B cell (primary cell): ENCODE measurements at regions not wholly inside any gene's neighbourhood (a gene's known extent, or its start where the extent isn't known, plus 50 kb on each side); places are given as distances from the start of the nearest gene placed in this dataset.

Experiments
- ATAC-seq: fragments of 200-7000 bp; cut with Tn5 transposase; one replicate; pipeline ENCODE4 v1.10.0; 2021; ENCODE audit warnings: low read depth, mild to moderate bottlenecking, moderate number of reproducible peaks, moderate library complexity
- CTCF ChIA-PET: fragments of 350-600 bp; sonication (Branson Sonifier 250); formaldehyde crosslinking; loops from one replicate; lab custom pipeline; 2021; ENCODE audit warnings: antibody characterized with exemption, inconsistent platforms; lab: Charles Lee
- POLR2A ChIA-PET: fragments of 350-600 bp; sonication (Branson Sonifier 250); formaldehyde crosslinking; loops from one replicate; lab custom pipeline; 2021; ENCODE audit warnings: antibody characterized with exemption; lab: Charles Lee
- DNase-seq: peaks from one replicate; pipeline ENCODE4 v3.0.0; 2013
- H2AFZ ChIP-seq: 2 replicates; pipeline ENCODE4 v1.6.1; 2012; ENCODE audit warnings: mild to moderate bottlenecking, low read depth, low read length; ENCODE audit not compliant: insufficient read depth, poor library complexity, severe bottlenecking
- H3K27ac ChIP-seq, 2 donors: 1 replicate in 1 of 2; 2 replicates in 1 of 2; pipeline ENCODE4 v1.5.1; 2012 to 2013; ENCODE audit warnings: low read length in 2 of 2, mild to moderate bottlenecking in 2 of 2, moderate library complexity in 1 of 2
- H3K27me3 ChIP-seq, 4 experiments: fragments of 200-600 bp in 1 of 4; sonication (generic) in 1 of 4; replicated peaks in 1 of 4; 1 replicate in 2 of 4; 2 replicates in 2 of 4; pipeline versions ENCODE4 v1.6.1 to v1.7.0; 2013 to 2016; ENCODE audit warnings: low read length in 3 of 4, mild to moderate bottlenecking in 2 of 4, mixed read lengths in 1 of 4, moderate library complexity in 1 of 4; ENCODE audit not compliant: insufficient read depth in 4 of 4, control insufficient read depth in 3 of 4; ENCODE audit errors: control extremely low read depth in 1 of 4
- H3K36me3 ChIP-seq, 2 experiments: replicated peaks in 1 of 2; 1 replicate in 1 of 2; 2 replicates in 1 of 2; pipeline versions ENCODE4 v1.6.1 to v1.7.1; 2013; ENCODE audit warnings: low read length in 1 of 2; ENCODE audit not compliant: insufficient read depth in 2 of 2, control insufficient read depth in 1 of 2; ENCODE audit errors: control extremely low read depth in 1 of 2, extremely low read depth in 1 of 2
- H3K4me1 ChIP-seq, 2 donors: fragments of 200-600 bp in 1 of 2; sonication (generic) in 1 of 2; 1 replicate in 1 of 2; 2 replicates in 1 of 2; pipeline versions ENCODE4 v1.5.1 to v1.6.1; 2013 to 2017; ENCODE audit warnings: low read length in 2 of 2; ENCODE audit not compliant: control insufficient read depth in 2 of 2, insufficient read depth in 2 of 2
- H3K4me2 ChIP-seq: replicated peaks from 2 replicates; pipeline ENCODE3; 2012; ENCODE audit warnings: mild to moderate bottlenecking, low read depth, low read length; ENCODE audit not compliant: poor library complexity, severe bottlenecking
- H3K4me3 ChIP-seq, 5 experiments: fragments of 200-600 bp in 1 of 5; sonication (generic) in 1 of 5; 1 replicate in 3 of 5; 2 replicates in 2 of 5; pipeline versions ENCODE4 v1.5.1 to v1.7.0; 2011 to 2016; ENCODE audit warnings: low read length in 4 of 5, mild to moderate bottlenecking in 4 of 5, low read depth in 2 of 5, control low read depth in 1 of 5, moderate library complexity in 1 of 5; ENCODE audit not compliant: insufficient read depth in 1 of 5; ENCODE audit errors: control extremely low read depth in 1 of 5, extremely low read depth in 1 of 5
- H3K79me2 ChIP-seq: fragments of 200-600 bp; sonication (generic); one replicate; pipeline ENCODE4 v1.6.0; 2016; ENCODE audit warnings: low read length; ENCODE audit not compliant: control insufficient read depth, insufficient read depth
- H3K9ac ChIP-seq: fragments of 200-600 bp; sonication (generic); 2 replicates; pipeline ENCODE4 v1.6.1; 2017; ENCODE audit warnings: mild to moderate bottlenecking, low read length, moderate library complexity
- H3K9me3 ChIP-seq, 3 donors: one replicate each; pipeline versions ENCODE4 v1.6.1 to v1.7.1; 2013; ENCODE audit warnings: low read length in 2 of 3; ENCODE audit not compliant: control insufficient read depth in 2 of 3, insufficient read depth in 1 of 3; ENCODE audit errors: control extremely low read depth in 1 of 3
- H4K20me1 ChIP-seq: 2 replicates; pipeline ENCODE4 v1.6.0; 2012; ENCODE audit warnings: mild to moderate bottlenecking, low read length; ENCODE audit not compliant: insufficient read depth, control insufficient read depth, poor library complexity, severe bottlenecking
- H3K27ac Mint-ChIP-seq: one replicate; pipeline ENCODE4 v1.8.0; 2021; ENCODE audit warnings: mixed read lengths
- H3K27me3 Mint-ChIP-seq: one replicate; pipeline ENCODE4 v1.8.0; 2021; ENCODE audit warnings: mixed read lengths
- H3K4me1 Mint-ChIP-seq: one replicate; pipeline ENCODE4 v1.8.0; 2021; ENCODE audit warnings: mixed read lengths
- H3K4me3 Mint-ChIP-seq: one replicate; pipeline ENCODE4 v1.8.0; 2021; ENCODE audit warnings: mixed read lengths
- H3K9me3 Mint-ChIP-seq: one replicate; pipeline ENCODE4 v1.8.0; 2022; ENCODE audit warnings: mixed read lengths; ENCODE audit not compliant: insufficient read depth
- CTCF ChIP-seq: fragments of 200-600 bp; IDR thresholded peaks from one replicate; pipeline ENCODE4 v1.8.0; 2022; ENCODE audit warnings: antibody characterized with exemption, mild to moderate bottlenecking
- EZH2 ChIP-seq: IDR thresholded peaks from 2 replicates; pipeline ENCODE4 v1.6.1; 2012; ENCODE audit warnings: borderline replicate concordance, low read depth, mild to moderate bottlenecking, moderate library complexity, low read length; ENCODE audit not compliant: insufficient read depth, poor library complexity, severe bottlenecking
- WGBS: methylation state at CpG from one replicate; pipeline ENCODE4 v1.1.5; 2013; ENCODE audit warnings: missing lambda C conversion rate; ENCODE audit not compliant: insufficient coverage; 5-methylcytosine and 5-hydroxymethylcytosine counted together
- intact Hi-C: fragments of 100-400 bp; cut with micrococcal nuclease; formaldehyde crosslinking; loops from one replicate; pipeline ENCODE4 v1.10.0; 2022

- no peak for ATAC-seq
- Histone ChIP-seq H3K27ac (no peak overlapping the region), H3K4me2 (no peak overlapping the region), H3K9ac (no peak overlapping the region), H4K20me1 (no peaks in the 10 kb centered on the region), H3K9me3 (no peaks in the 10 kb centered on the region), H3K36me3 (no peaks in the 10 kb centered on the region), H3K79me2 (no peaks in the 10 kb centered on the region), H3K4me3 (no peak overlapping the region), H3K27me3 (no peaks in the 10 kb centered on the region), H2AFZ (no peak overlapping the region), H3K4me1 (peaks cover 3 to 6% of the 10 kb centered on the region in 2 donors)
- H3K27me3 Mint-ChIP-seq = no peaks in the 10 kb centered on the region
- intact Hi-C loops = loop anchor here (10.0 kb wide), 1 partner anchor 99 kb away; no protein-coding TSS in a partner anchor
- ChIA-PET CTCF (interaction anchor here (1.2 kb wide), 1 partner anchor 10 kb away, joined by 3 read pairs; no protein-coding TSS in a partner anchor), POLR2A (no interaction called here)
- H3K9me3 Mint-ChIP-seq = peaks cover 2% of the 10 kb centered on the region
- no peak overlapping the region for H3K27ac Mint-ChIP-seq
- H3K4me1 Mint-ChIP-seq = peaks cover 12% of the 10 kb centered on the region
- DNase-seq = no peak
- no CpG with 5 or more reads among the region's 3 CpGs for WGBS
- TF ChIP-seq EZH2 (no peak), CTCF (no peak)
- no peak overlapping the region for H3K4me3 Mint-ChIP-seq
Measured at GRCh38 chr6:156175433-156175832, 601.7 kb upstream of the ARID1B start.

GRCh38 chr6:156174031-156174890 is 602.9 kb upstream of the ARID1B start:
- no peaks in the 10 kb centered on the region for H3K36me3 ChIP-seq
- no peaks in the 10 kb centered on the region for H4K20me1 ChIP-seq
- Mint-ChIP-seq H3K27me3 (no peaks in the 10 kb centered on the region), H3K27ac (no peak overlapping the region), H3K4me1 (peaks cover 12% of the 10 kb centered on the region), H3K9me3 (peaks cover 2% of the 10 kb centered on the region), H3K4me3 (no peak overlapping the region)
- ChIA-PET CTCF (interaction anchor here (1.2 kb wide), 1 partner anchor 8 kb away, joined by 3 read pairs; no protein-coding TSS in a partner anchor), POLR2A (no interaction called here)
- TF ChIP-seq EZH2 (no peak), CTCF (no peak)
- H3K27me3 ChIP-seq = no peaks in the 10 kb centered on the region
- DNase-seq (no peak), ATAC-seq (no peak)
- intact Hi-C loops = loop anchor here (10.0 kb wide), 1 partner anchor 101 kb away; no protein-coding TSS in a partner anchor
- no peak overlapping the region for H3K4me3 ChIP-seq
- no peak overlapping the region for H3K4me2 ChIP-seq
- WGBS = 81% methylated on average over 2 of the region's 11 CpGs
- no peak overlapping the region for H2AFZ ChIP-seq
- peaks cover 3 to 6% of the 10 kb centered on the region in 2 donors for H3K4me1 ChIP-seq
- H3K27ac ChIP-seq = no peak overlapping the region
- H3K79me2 ChIP-seq = no peaks in the 10 kb centered on the region
- H3K9me3 ChIP-seq = no peaks in the 10 kb centered on the region
- H3K9ac ChIP-seq = no peak overlapping the region
